ENCODE measurements at regions not wholly inside any gene's neighbourhood (a gene's known extent, or its start where the extent isn't known, plus 50 kb on each side); places are given as distances from the start of the nearest gene placed in this dataset.

GRCh38 chr2:163252199-163252598 lies 413.6 kb upstream of the KCNH7 start:
- no peak overlapping the region for H3K9ac ChIP-seq (ENCODE audit: extremely low read depth, low read length, poor library complexity, severe bottlenecking)
- Mint-ChIP-seq H3K4me3 (no peak overlapping the region), H3K36me3 (ENCODE audit: low read depth) (no peaks in the 10 kb centered on the region), H3K9me3 (no peaks in the 10 kb centered on the region), H3K4me1 (peaks cover 22% of the 10 kb centered on the region), H3K27me3 (ENCODE audit: insufficient read depth) (no peaks in the 10 kb centered on the region), H3K27ac (no peak overlapping the region)
- H3K36me3 ChIP-seq (ENCODE audit: control insufficient read depth, insufficient read depth, low read length), result no peaks in the 10 kb centered on the region
- no peaks in the 10 kb centered on the region for H3K27me3 ChIP-seq (ENCODE audit: control insufficient read depth, insufficient read depth, low read length, poor library complexity, severe bottlenecking)
- TF ChIP-seq, protein P1, sequence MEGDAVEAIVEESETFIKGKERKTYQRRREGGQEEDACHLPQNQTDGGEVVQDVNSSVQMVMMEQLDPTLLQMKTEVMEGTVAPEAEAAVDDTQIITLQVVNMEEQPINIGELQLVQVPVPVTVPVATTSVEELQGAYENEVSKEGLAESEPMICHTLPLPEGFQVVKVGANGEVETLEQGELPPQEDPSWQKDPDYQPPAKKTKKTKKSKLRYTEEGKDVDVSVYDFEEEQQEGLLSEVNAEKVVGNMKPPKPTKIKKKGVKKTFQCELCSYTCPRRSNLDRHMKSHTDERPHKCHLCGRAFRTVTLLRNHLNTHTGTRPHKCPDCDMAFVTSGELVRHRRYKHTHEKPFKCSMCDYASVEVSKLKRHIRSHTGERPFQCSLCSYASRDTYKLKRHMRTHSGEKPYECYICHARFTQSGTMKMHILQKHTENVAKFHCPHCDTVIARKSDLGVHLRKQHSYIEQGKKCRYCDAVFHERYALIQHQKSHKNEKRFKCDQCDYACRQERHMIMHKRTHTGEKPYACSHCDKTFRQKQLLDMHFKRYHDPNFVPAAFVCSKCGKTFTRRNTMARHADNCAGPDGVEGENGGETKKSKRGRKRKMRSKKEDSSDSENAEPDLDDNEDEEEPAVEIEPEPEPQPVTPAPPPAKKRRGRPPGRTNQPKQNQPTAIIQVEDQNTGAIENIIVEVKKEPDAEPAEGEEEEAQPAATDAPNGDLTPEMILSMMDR (conservative IDR thresholded peaks at IDR 0.05), result no peak
- H3K27ac ChIP-seq (ENCODE audit: low read depth, low read length), result no peak overlapping the region
- no peaks in the 10 kb centered on the region for H3K9me3 ChIP-seq (ENCODE audit: control insufficient read depth, low read length)
- 95 to 97% methylated on average over 3 of the region's 3 CpGs for whole genome bisulfite sequencing, 2 experiments (ENCODE audit: insufficient coverage in 1 of 2, insufficient read length in 1 of 2)
- no peak overlapping the region for H3K4me3 ChIP-seq (ENCODE audit: low read length)
- no peak for DNase-seq
- peaks cover 14% of the 10 kb centered on the region for H3K4me1 ChIP-seq (ENCODE audit: control insufficient read depth, insufficient read depth, low read length)

DNA sequence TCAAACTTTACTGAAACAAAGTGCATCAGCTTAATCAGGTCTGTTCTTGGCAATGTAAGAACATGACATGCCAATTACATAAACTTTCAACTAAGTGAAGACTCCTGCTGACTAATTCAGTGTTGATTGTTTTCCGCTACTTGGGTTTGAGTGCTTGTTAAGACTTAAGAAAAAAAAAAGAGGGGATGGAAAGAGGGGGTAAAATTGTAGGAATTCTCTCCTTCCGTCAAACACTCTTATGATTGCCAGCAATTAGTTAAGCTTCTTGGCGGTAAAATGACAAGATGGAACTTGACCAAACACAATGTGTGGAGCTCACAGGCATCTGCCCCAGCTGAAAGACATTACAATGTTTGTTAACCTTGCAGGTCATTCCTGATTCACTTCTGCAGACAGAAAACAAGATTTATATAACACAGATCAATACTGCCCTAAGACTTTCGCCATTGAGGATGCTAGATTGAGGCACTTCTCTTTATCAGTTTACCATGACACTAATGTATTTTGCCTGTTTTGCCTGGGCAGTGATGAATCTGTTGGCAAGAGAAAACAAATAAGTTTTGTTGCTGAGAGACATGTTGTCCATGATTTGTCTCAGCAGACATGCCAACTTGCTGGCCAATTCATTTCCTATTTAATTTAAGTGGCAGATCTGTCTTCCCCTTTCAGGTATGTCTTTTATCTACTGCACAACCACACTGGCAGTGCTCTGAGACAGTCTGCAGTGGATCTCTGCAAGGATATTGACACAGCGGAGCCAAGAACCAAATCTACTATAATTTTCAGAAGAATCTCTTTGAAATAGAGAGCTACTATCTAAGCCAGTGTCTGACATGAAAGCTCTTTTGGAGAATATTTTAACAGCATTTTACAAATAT lies 410.0 kb upstream of the KCNH7 start:
- H3K27ac Mint-ChIP-seq, result no peak overlapping the region
- Histone ChIP-seq H3K4me1 (ENCODE audit: control insufficient read depth, insufficient read depth, low read length) (peaks cover 20% of the 10 kb centered on the region), H3K9ac (ENCODE audit: extremely low read depth, low read length, poor library complexity, severe bottlenecking) (no peak overlapping the region), H3K27me3 (ENCODE audit: control insufficient read depth, insufficient read depth, low read length, poor library complexity, severe bottlenecking) (no peaks in the 10 kb centered on the region), H3K9me3 (ENCODE audit: control insufficient read depth, low read length) (peaks cover 3% of the 10 kb centered on the region), H3K4me3 (ENCODE audit: low read length) (peak overlapping the region; percentile 12), H3K27ac (ENCODE audit: low read depth, low read length) (no peak overlapping the region), H3K36me3 (ENCODE audit: control insufficient read depth, insufficient read depth, low read length) (no peaks in the 10 kb centered on the region)
- H3K4me3 Mint-ChIP-seq, result no peak overlapping the region
- TF ChIP-seq, protein P1 (conservative IDR thresholded peaks at IDR 0.05), result no peak
- WGBS, 2 experiments (ENCODE audit: insufficient coverage in 1 of 2, insufficient read length in 1 of 2), result 76 to 87% methylated on average over 3 to 5 of the region's 5 CpGs
- no peak for DNase-seq
- H3K36me3 Mint-ChIP-seq (ENCODE audit: low read depth), result no peaks in the 10 kb centered on the region
- peaks cover 39% of the 10 kb centered on the region for H3K4me1 Mint-ChIP-seq
- H3K27me3 Mint-ChIP-seq (ENCODE audit: insufficient read depth), result no peaks in the 10 kb centered on the region
- H3K9me3 Mint-ChIP-seq, result peaks cover under 1% of the 10 kb centered on the region

- no peak overlapping the region for H3K27ac ChIP-seq (ENCODE audit: low read depth, low read length)
- DNase-seq, result no peak
- peaks cover 6% of the 10 kb centered on the region for H3K9me3 ChIP-seq (ENCODE audit: control insufficient read depth, low read length)
- peak overlapping the region; percentile 12 for H3K4me3 ChIP-seq (ENCODE audit: low read length)
- H3K4me3 Mint-ChIP-seq, result no peak overlapping the region
- no peaks in the 10 kb centered on the region for H3K36me3 Mint-ChIP-seq (ENCODE audit: low read depth)
- H3K9ac ChIP-seq (ENCODE audit: extremely low read depth, low read length, poor library complexity, severe bottlenecking), result no peak overlapping the region
- peaks cover 20% of the 10 kb centered on the region for H3K4me1 ChIP-seq (ENCODE audit: control insufficient read depth, insufficient read depth, low read length)
- H3K4me1 Mint-ChIP-seq, result peaks cover 38% of the 10 kb centered on the region
- TF ChIP-seq, protein P1 (conservative IDR thresholded peaks at IDR 0.05), result no peak
- H3K27me3 Mint-ChIP-seq (ENCODE audit: insufficient read depth), result no peaks in the 10 kb centered on the region
- 85 to 100% methylated on average over 1 to 2 of the region's 2 CpGs for whole genome bisulfite sequencing, 2 experiments (ENCODE audit: insufficient coverage in 1 of 2, insufficient read length in 1 of 2)
- peaks cover 3% of the 10 kb centered on the region for H3K9me3 Mint-ChIP-seq
- no peaks in the 10 kb centered on the region for H3K36me3 ChIP-seq (ENCODE audit: control insufficient read depth, insufficient read depth, low read length)
- H3K27ac Mint-ChIP-seq, result no peak overlapping the region
- H3K27me3 ChIP-seq (ENCODE audit: control insufficient read depth, insufficient read depth, low read length, poor library complexity, severe bottlenecking), result no peaks in the 10 kb centered on the region
These were observed 409.3 kb upstream of the KCNH7 start for GRCh38 chr2:163247847-163248220.

All from endodermal cell (in vitro differentiated cells).